ENCODE measurements at regions not wholly inside any gene's neighbourhood (a gene's known extent, or its start where the extent isn't known, plus 50 kb on each side); places are given as distances from the start of the nearest gene placed in this dataset.
A peak's percentile ranks its signal among the peaks of the same experiment; 100 is the strongest.

DNA sequence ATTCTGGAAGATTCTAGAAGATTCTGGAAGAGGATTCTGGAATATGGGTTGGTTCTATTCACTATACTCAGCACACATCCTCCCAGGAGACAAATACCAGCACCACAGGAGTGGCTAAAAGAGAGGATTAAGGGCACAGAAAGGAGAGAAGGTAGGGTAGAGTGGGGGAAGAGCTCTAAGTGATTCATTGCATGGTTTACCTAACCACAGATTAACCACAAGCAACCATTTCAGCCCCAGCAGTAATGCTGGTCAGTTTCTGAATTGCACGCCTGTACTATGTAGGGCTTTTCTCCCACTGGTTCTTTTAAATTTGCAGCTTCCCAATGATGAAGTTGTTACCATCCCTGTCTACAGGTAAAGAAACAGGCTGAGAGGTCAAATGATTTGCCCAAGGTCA, 192.7 kb upstream of the PMEPA1 start:
- Histone ChIP-seq H3K9me3 (ENCODE audit: low read length) (no peaks in the 10 kb centered on the region), H3K27me3 (ENCODE audit: insufficient read depth, low read length, poor library complexity, severe bottlenecking) (peaks cover 8% of the 10 kb centered on the region)
- H3K27ac Mint-ChIP-seq, result peak overlapping the region in 1 of 8 donors; percentile 48

DNA sequence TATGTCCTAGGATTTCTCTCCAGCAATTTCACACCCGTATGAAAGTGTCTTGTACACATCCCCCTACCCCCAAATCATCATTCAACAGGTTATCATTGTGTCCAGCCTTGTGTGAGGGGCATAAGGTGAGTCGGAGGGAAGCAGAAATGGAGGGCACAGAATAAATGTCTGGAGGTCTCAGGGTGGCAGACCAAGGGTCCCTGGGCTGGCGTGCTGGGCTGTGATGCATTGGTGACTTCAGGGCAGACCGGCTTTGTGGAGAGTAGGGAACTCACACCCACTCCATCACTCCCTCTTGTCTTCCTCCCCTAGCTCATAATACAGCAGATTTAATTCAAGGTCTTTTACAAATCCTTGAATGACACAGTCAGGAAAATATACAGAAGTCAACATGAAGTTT, 191.7 kb upstream of the PMEPA1 start:
- Mint-ChIP-seq H3K4me1 (peaks cover 0 to 3% (median 3%) of the 10 kb centered on the region in 3 donors), H3K27me3 (peaks cover 17 to 47% of the 10 kb centered on the region in 2 donors), H3K4me3 (no peak overlapping the region), H3K36me3 (no peaks in the 10 kb centered on the region), H3K9me3 (no peaks in the 10 kb centered on the region), H3K27ac (no peak overlapping the region)
- Histone ChIP-seq H3K4me3 (ENCODE audit: low read length) (no peak overlapping the region), H3K27me3 (ENCODE audit: insufficient read depth, low read length, poor library complexity, severe bottlenecking) (peaks cover 8% of the 10 kb centered on the region), H3K9me3 (ENCODE audit: low read length) (no peaks in the 10 kb centered on the region), H3K36me3 (ENCODE audit: insufficient read depth, low read length) (no peaks in the 10 kb centered on the region), H3K4me1 (ENCODE audit: insufficient read depth, low read length) (no peaks in the 10 kb centered on the region), H3K27ac (ENCODE audit: low read depth, low read length) (no peak overlapping the region)
- ChIA-PET POLR2A (no interaction called here), CTCF (no interaction called here)
- no peak for DNase-seq

More for the DNA sequence above, 192.7 kb upstream of the PMEPA1 start:
- ChIA-PET CTCF (no interaction called here), POLR2A (no interaction called here)
- H3K4me3 Mint-ChIP-seq, result no peak overlapping the region
- peaks cover 0 to 3% (median 3%) of the 10 kb centered on the region in 3 donors for H3K4me1 Mint-ChIP-seq
- no peaks in the 10 kb centered on the region for H3K36me3 Mint-ChIP-seq
- H3K4me3 ChIP-seq (ENCODE audit: low read length), result no peak overlapping the region
- no peak overlapping the region for H3K27ac ChIP-seq (ENCODE audit: low read depth, low read length)
- H3K4me1 ChIP-seq (ENCODE audit: insufficient read depth, low read length), result no peaks in the 10 kb centered on the region
- no peak for DNase-seq
- H3K9me3 Mint-ChIP-seq, result no peaks in the 10 kb centered on the region
- H3K27me3 Mint-ChIP-seq, result peaks cover 18 to 47% of the 10 kb centered on the region in 2 donors
- H3K36me3 ChIP-seq (ENCODE audit: insufficient read depth, low read length), result no peaks in the 10 kb centered on the region

DNA sequence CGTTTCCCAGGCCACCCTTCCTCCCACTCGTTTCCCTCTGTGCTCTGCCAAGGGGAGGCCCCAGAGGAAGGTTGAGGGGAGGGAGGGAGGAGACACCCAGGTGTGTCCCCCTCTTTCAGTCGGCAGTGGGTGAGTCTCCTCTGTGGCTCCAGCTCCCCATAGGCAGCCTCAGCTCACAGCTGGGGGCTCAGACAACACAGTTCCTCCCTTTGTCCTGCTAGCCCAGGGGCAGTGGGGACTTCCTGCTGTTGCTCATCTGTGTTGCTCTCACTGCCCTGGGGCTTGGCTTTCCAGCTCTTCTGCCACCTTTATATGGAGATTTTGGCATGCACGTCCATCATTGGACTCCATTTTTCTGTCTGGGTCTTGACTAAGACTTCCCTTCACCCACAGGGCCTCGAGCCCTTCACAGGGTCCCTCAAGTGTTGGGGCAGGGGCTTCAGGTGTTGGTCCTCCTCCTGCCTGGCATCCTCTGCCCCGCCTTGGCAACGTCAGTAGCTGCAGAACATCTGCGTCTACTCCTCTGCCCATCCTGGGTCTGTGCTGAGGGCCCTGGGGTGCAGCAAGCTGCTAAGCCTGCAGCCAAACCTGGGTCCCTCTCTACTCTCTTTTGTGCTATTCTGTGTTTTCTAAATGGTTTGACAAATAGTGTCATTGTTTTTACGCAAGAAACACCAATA, 190.6 kb upstream of the PMEPA1 start:
- Histone ChIP-seq H3K27ac (ENCODE audit: low read depth, low read length) (no peak overlapping the region), H3K4me3 (ENCODE audit: low read length) (no peak overlapping the region), H3K27me3 (ENCODE audit: insufficient read depth, low read length, poor library complexity, severe bottlenecking) (peaks cover 8% of the 10 kb centered on the region), H3K9me3 (ENCODE audit: low read length) (no peaks in the 10 kb centered on the region), H3K36me3 (ENCODE audit: insufficient read depth, low read length) (no peaks in the 10 kb centered on the region), H3K4me1 (ENCODE audit: insufficient read depth, low read length) (no peaks in the 10 kb centered on the region)
- Mint-ChIP-seq H3K27ac (no peak overlapping the region), H3K9me3 (no peaks in the 10 kb centered on the region), H3K4me3 (no peak overlapping the region), H3K27me3 (peaks cover 13 to 40% of the 10 kb centered on the region in 2 donors), H3K36me3 (no peaks in the 10 kb centered on the region), H3K4me1 (peaks cover 0 to 3% (median 3%) of the 10 kb centered on the region in 3 donors)
- DNase-seq, result no peak
- ChIA-PET POLR2A (no interaction called here), CTCF (no interaction called here)

DNA sequence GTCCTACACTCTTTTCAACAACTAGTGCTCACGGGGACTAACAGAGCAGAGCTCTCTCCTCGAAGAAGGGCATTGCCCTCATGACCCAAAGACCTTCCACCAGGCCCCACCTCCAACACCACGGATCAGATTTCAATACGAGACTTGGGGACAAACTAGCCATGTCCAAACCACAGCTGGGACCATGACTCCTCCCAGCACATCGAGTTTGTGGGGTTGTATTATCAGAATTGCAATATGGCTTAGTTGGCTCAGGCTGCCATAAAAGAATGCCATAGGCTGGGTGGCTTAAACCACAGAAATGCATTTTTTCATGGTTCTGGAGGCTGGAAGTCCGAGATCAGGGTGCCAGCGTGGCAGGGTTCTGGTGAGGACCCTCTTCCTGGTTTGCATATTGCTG, 189.7 kb upstream of the PMEPA1 start:
- ChIA-PET POLR2A (no interaction called here), CTCF (no interaction called here)
- Mint-ChIP-seq H3K4me3 (no peak overlapping the region), H3K4me1 (peaks cover 0 to 3% (median 0%) of the 10 kb centered on the region in 3 donors), H3K27me3 (peaks cover 13 to 33% of the 10 kb centered on the region in 2 donors), H3K36me3 (no peaks in the 10 kb centered on the region), H3K27ac (no peak overlapping the region), H3K9me3 (no peaks in the 10 kb centered on the region)
- no peak for DNase-seq
- Histone ChIP-seq H3K4me1 (ENCODE audit: insufficient read depth, low read length) (no peaks in the 10 kb centered on the region), H3K27ac (ENCODE audit: low read depth, low read length) (no peak overlapping the region), H3K36me3 (ENCODE audit: insufficient read depth, low read length) (no peaks in the 10 kb centered on the region), H3K27me3 (ENCODE audit: insufficient read depth, low read length, poor library complexity, severe bottlenecking) (peaks cover 3% of the 10 kb centered on the region), H3K4me3 (ENCODE audit: low read length) (no peak overlapping the region), H3K9me3 (ENCODE audit: low read length) (no peaks in the 10 kb centered on the region)

DNA sequence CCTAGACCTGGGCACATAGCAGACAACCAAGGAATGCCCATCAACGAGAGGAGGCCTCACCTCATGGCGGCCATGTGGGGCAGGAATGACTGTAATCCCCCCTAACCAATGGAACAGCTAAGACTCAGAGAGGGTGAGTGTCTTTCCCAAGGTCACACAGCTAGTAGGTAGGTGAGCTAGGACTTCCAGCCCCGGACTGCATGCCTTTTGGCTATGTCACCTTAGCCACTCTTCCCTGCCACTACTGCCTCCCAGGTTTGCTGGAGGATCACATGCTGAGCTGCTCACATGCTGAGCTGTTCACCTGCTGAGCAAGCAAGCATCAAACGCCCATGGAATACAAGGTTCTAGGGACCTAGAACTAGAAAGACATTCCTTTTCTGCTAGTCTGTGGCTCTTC, 188.5 kb upstream of the PMEPA1 start:
- DNase-seq, result no peak
- POLR2A ChIA-PET, result no interaction called here
- no peaks in the 10 kb centered on the region for H3K9me3 Mint-ChIP-seq

DNA sequence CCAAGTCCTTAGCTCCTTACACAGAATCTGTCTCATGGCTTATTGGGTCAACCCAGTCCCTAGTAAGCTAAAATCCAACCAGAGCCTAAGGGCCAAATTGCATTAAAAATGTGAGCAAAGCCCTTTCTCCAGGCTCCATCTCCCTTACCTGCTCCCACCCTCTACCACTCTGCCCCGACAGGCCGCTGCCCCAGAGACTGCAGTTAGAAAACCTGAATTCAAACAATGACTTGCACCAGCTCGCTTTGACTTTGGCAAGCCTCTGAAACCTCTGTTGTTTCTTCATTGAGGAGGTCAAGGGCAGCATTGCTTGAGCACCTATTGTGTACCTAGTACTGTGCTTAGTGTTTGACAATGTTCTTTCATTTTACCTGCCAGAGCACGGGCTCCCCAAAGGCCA, 188.1 kb upstream of the PMEPA1 start:
- Histone ChIP-seq H3K36me3 (ENCODE audit: insufficient read depth, low read length) (no peaks in the 10 kb centered on the region), H3K27ac (ENCODE audit: low read depth, low read length) (no peak overlapping the region), H3K27me3 (ENCODE audit: insufficient read depth, low read length, poor library complexity, severe bottlenecking) (no peaks in the 10 kb centered on the region), H3K4me3 (ENCODE audit: low read length) (no peak overlapping the region), H3K9me3 (ENCODE audit: low read length) (no peaks in the 10 kb centered on the region), H3K4me1 (ENCODE audit: insufficient read depth, low read length) (no peaks in the 10 kb centered on the region)
- Mint-ChIP-seq H3K4me1 (peaks cover 0 to 3% (median 0%) of the 10 kb centered on the region in 3 donors), H3K36me3 (no peaks in the 10 kb centered on the region), H3K27ac (peak overlapping the region in 1 of 8 donors; percentile 73), H3K27me3 (peaks cover 14 to 40% of the 10 kb centered on the region in 2 donors), H3K9me3 (no peaks in the 10 kb centered on the region), H3K4me3 (no peak overlapping the region)
- POLR2A ChIA-PET, result no interaction called here
- CTCF ChIA-PET, result no interaction called here
- DNase-seq, result no peak

More for the DNA sequence above, 188.5 kb upstream of the PMEPA1 start:
- CTCF ChIA-PET, result no interaction called here
- Mint-ChIP-seq H3K4me1 (peaks cover 0 to 3% (median 0%) of the 10 kb centered on the region in 3 donors), H3K36me3 (no peaks in the 10 kb centered on the region), H3K27ac (peak overlapping the region in 1 of 8 donors; percentile 73), H3K27me3 (peaks cover 14 to 36% of the 10 kb centered on the region in 2 donors), H3K4me3 (no peak overlapping the region)
- Histone ChIP-seq H3K27ac (ENCODE audit: low read depth, low read length) (no peak overlapping the region), H3K4me3 (ENCODE audit: low read length) (no peak overlapping the region), H3K36me3 (ENCODE audit: insufficient read depth, low read length) (no peaks in the 10 kb centered on the region), H3K27me3 (ENCODE audit: insufficient read depth, low read length, poor library complexity, severe bottlenecking) (no peaks in the 10 kb centered on the region), H3K4me1 (ENCODE audit: insufficient read depth, low read length) (no peaks in the 10 kb centered on the region), H3K9me3 (ENCODE audit: low read length) (no peaks in the 10 kb centered on the region)

DNA sequence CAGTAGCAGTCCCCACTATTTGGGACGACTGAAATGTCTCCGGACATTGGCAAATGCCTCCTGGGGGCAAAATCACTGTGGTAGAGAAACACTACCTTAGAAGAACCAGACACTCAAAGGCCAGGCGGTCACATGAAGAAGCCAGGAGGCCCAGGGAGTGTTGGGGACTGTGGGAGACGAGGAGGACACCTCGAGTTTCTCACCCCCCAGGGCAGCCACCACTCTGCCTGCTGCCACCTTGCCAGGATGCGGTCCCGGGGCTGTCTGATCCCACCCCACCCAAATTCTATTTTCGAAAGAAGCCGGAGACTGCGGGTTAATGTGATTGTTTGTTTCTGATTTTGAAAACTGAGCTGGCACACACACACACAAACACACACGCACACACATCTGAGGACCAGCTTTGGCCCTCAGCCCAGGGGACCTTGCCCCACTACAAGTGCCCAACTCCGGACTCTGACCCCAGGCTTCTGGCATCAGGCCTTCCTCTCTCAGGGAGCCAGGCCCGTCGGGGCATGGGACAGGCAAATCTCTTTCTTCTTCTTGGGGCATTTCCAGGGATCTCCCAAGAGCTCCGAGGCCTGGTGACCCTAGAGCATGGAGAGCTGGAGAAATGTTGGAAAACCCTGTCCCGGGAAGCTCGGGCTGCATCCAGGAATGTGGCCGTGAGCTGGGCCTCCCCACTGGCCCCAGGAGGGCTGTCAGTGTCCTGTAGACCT, 187.5 kb upstream of the PMEPA1 start:
- Histone ChIP-seq H3K36me3 (ENCODE audit: insufficient read depth, low read length) (no peaks in the 10 kb centered on the region), H3K27ac (ENCODE audit: low read depth, low read length) (no peak overlapping the region), H3K9me3 (ENCODE audit: low read length) (no peaks in the 10 kb centered on the region), H3K27me3 (ENCODE audit: insufficient read depth, low read length, poor library complexity, severe bottlenecking) (no peaks in the 10 kb centered on the region), H3K4me3 (ENCODE audit: low read length) (no peak overlapping the region), H3K4me1 (ENCODE audit: insufficient read depth, low read length) (no peaks in the 10 kb centered on the region)
- no peak for DNase-seq
- Mint-ChIP-seq H3K27ac (no peak overlapping the region), H3K4me3 (no peak overlapping the region), H3K4me1 (peaks cover 0 to 2% (median 0%) of the 10 kb centered on the region in 3 donors), H3K9me3 (no peaks in the 10 kb centered on the region), H3K27me3 (peaks cover 17 to 39% of the 10 kb centered on the region in 2 donors), H3K36me3 (no peaks in the 10 kb centered on the region)
- ChIA-PET POLR2A (no interaction called here), CTCF (no interaction called here)

DNA sequence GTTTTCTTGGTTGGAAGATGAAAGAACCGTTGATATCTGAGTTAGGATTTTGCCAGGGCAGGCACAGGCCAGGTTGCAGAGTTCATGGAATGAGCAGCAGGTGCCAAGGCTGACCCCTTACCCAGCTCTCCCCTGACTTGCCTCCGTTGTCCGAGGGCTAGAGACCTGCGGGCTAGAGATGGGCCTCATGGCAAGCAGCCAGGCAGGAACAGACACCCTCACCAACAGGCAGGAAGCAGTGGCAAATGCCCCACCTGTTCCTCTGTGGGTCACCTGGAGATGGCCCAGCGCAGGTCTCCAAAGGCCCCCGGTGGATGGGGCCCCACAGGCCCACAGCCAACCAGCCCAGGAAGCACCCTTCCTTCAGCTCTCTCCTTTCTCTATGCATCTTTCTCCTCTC, 186.7 kb upstream of the PMEPA1 start:
- Histone ChIP-seq H3K27ac (ENCODE audit: low read depth, low read length) (no peak overlapping the region), H3K36me3 (ENCODE audit: insufficient read depth, low read length) (no peaks in the 10 kb centered on the region), H3K9me3 (ENCODE audit: low read length) (no peaks in the 10 kb centered on the region), H3K4me1 (ENCODE audit: insufficient read depth, low read length) (no peaks in the 10 kb centered on the region), H3K4me3 (ENCODE audit: low read length) (no peak overlapping the region), H3K27me3 (ENCODE audit: insufficient read depth, low read length, poor library complexity, severe bottlenecking) (no peaks in the 10 kb centered on the region)
- DNase-seq, result no peak
- Mint-ChIP-seq H3K27me3 (peaks cover 17 to 37% of the 10 kb centered on the region in 2 donors), H3K4me3 (no peak overlapping the region), H3K36me3 (no peaks in the 10 kb centered on the region), H3K9me3 (no peaks in the 10 kb centered on the region), H3K4me1 (no peaks in the 10 kb centered on the region), H3K27ac (no peak overlapping the region)
- ChIA-PET POLR2A (no interaction called here), CTCF (no interaction called here)
